Stomach (tissue), 4 donors: ENCODE measurements at regions not wholly inside any gene's neighbourhood (a gene's known extent, or its start where the extent isn't known, plus 50 kb on each side); places are given as distances from the start of the nearest gene placed in this dataset.

Experiments used
- CTCF ChIP-seq, 7 experiments: fragments of 450-650 bp in 4 of 7; fragments of 200-600 bp in 3 of 7; sonication (generic) in 3 of 7; IDR thresholded peaks; one replicate each; pipeline ENCODE4 v1.5.1; 2016 to 2019; ENCODE audit warnings: antibody characterized with exemption in 7 of 7, control low read depth in 2 of 7, mild to moderate bottlenecking in 1 of 7
- EP300 ChIP-seq: sonication (generic); formaldehyde crosslinking; IDR thresholded peaks from one replicate; pipeline ENCODE4 v1.6.1; 2017; ENCODE audit warnings: antibody characterized with exemption
- POLR2A ChIP-seq, 4 donors: fragments of 450-650 bp; IDR thresholded peaks; one replicate each; pipeline ENCODE4 v1.6.1; 2016; ENCODE audit warnings: antibody characterized with exemption in 4 of 4, control low read depth in 2 of 4, mild to moderate bottlenecking in 1 of 4, moderate library complexity in 1 of 4

GRCh38 chr1:8157765-8158164, 131.7 kb upstream of the ERRFI1 start:
- TF ChIP-seq CTCF (IDR thresholded peaks at IDR 0.05) (no peak), POLR2A (IDR thresholded peaks at IDR 0.05) (no peak), EP300 (no peak)
